ENCODE measurements at regions not wholly inside any gene's neighbourhood (a gene's known extent, or its start where the extent isn't known, plus 50 kb on each side); places are given as distances from the start of the nearest gene placed in this dataset.

DNA sequence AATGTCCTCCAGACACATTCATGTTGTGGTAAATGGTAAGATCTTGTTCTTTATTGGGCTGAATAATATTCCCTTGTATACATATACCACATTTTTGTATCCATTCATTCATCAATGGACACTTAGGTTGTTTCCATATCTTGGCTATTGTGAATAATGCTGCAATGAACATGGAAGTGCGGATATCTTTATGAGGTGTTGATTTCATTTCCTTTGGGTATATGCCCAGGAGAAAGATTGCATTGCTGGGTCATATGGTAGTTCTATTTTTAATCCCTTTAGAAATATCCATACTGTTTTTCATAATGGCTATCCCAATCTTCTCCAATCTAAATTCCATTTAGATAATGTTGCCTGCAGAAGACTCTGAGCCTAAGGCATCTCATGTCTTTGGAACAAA lies 78.0 kb upstream of the TNC start:
- H3K9me3 ChIP-seq = peaks cover 15% of the 10 kb centered on the region
- H3K27ac ChIP-seq (ENCODE audit: low read depth in 2 of 2, low read length in 1 of 2) = no peak overlapping the region
- H3F3A ChIP-seq (replicated peaks; ENCODE audit: insufficient read depth) = no peaks in the 10 kb centered on the region
- H3K9ac ChIP-seq = no peak overlapping the region
- WGBS (ENCODE audit: low lambda C conversion rate) = 100% methylated on average over 1 of the region's 1 CpG
- no peaks in the 10 kb centered on the region for H3K27me3 ChIP-seq (ENCODE audit: insufficient read depth)
- H3K36me3 ChIP-seq (replicated peaks in 1 of 2; ENCODE audit: control insufficient read depth in 1 of 2, insufficient read depth in 2 of 2, low read length in 1 of 2) = no peaks in the 10 kb centered on the region
- H4K20me1 ChIP-seq (ENCODE audit: insufficient read depth) = no peaks in the 10 kb centered on the region
- ChIA-PET POLR2A (no interaction called here), CTCF (no interaction called here)
- TF ChIP-seq TEAD4 (IDR thresholded peaks at IDR 0.05; ENCODE audit: borderline replicate concordance, insufficient read depth) = no peak
- no peak for TF ChIP-seq GATA2 (CRISPR knock-in tag; IDR thresholded peaks at IDR 0.05)
- TF ChIP-seq CHD2 (IDR thresholded peaks at IDR 0.05; ENCODE audit: low read length, partially characterized antibody) = no peak
- TF ChIP-seq, protein P1, sequence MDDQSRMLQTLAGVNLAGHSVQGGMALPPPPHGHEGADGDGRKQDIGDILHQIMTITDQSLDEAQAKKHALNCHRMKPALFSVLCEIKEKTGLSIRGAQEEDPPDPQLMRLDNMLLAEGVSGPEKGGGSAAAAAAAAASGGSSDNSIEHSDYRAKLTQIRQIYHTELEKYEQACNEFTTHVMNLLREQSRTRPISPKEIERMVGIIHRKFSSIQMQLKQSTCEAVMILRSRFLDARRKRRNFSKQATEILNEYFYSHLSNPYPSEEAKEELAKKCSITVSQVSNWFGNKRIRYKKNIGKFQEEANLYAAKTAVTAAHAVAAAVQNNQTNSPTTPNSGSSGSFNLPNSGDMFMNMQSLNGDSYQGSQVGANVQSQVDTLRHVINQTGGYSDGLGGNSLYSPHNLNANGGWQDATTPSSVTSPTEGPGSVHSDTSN (IDR thresholded peaks at IDR 0.05) = no peak
- TF ChIP-seq, protein P2, sequence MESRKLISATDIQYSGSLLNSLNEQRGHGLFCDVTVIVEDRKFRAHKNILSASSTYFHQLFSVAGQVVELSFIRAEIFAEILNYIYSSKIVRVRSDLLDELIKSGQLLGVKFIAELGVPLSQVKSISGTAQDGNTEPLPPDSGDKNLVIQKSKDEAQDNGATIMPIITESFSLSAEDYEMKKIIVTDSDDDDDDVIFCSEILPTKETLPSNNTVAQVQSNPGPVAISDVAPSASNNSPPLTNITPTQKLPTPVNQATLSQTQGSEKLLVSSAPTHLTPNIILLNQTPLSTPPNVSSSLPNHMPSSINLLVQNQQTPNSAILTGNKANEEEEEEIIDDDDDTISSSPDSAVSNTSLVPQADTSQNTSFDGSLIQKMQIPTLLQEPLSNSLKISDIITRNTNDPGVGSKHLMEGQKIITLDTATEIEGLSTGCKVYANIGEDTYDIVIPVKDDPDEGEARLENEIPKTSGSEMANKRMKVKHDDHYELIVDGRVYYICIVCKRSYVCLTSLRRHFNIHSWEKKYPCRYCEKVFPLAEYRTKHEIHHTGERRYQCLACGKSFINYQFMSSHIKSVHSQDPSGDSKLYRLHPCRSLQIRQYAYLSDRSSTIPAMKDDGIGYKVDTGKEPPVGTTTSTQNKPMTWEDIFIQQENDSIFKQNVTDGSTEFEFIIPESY (IDR thresholded peaks at IDR 0.05; ENCODE audit: borderline replicate concordance, low read depth) = no peak
- TF ChIP-seq, protein P3, sequence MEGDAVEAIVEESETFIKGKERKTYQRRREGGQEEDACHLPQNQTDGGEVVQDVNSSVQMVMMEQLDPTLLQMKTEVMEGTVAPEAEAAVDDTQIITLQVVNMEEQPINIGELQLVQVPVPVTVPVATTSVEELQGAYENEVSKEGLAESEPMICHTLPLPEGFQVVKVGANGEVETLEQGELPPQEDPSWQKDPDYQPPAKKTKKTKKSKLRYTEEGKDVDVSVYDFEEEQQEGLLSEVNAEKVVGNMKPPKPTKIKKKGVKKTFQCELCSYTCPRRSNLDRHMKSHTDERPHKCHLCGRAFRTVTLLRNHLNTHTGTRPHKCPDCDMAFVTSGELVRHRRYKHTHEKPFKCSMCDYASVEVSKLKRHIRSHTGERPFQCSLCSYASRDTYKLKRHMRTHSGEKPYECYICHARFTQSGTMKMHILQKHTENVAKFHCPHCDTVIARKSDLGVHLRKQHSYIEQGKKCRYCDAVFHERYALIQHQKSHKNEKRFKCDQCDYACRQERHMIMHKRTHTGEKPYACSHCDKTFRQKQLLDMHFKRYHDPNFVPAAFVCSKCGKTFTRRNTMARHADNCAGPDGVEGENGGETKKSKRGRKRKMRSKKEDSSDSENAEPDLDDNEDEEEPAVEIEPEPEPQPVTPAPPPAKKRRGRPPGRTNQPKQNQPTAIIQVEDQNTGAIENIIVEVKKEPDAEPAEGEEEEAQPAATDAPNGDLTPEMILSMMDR (IDR thresholded peaks at IDR 0.05) = no peak
- no peak for TF ChIP-seq SMC3 (IDR thresholded peaks at IDR 0.05; ENCODE audit: low read depth, low read length)
- TF ChIP-seq TCF12 (IDR thresholded peaks at IDR 0.05) = no peak
- TF ChIP-seq, protein P4, sequence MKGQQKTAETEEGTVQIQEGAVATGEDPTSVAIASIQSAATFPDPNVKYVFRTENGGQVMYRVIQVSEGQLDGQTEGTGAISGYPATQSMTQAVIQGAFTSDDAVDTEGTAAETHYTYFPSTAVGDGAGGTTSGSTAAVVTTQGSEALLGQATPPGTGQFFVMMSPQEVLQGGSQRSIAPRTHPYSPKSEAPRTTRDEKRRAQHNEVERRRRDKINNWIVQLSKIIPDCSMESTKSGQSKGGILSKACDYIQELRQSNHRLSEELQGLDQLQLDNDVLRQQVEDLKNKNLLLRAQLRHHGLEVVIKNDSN (IDR thresholded peaks at IDR 0.05; ENCODE audit: borderline replicate concordance, low read depth) = no peak
- no peak for TF ChIP-seq EZH2phosphoT487 (IDR thresholded peaks at IDR 0.05; ENCODE audit: borderline replicate concordance, low read depth)
- TF ChIP-seq JUND (IDR thresholded peaks at IDR 0.05) = no peak
- no peak for TF ChIP-seq RAD21 (IDR thresholded peaks at IDR 0.05; ENCODE audit: low read length)
- no peak for TF ChIP-seq NRF1 (IDR thresholded peaks at IDR 0.05; ENCODE audit: low read depth, low read length)
- TF ChIP-seq FOXJ3 (CRISPR knock-in tag; IDR thresholded peaks at IDR 0.05) = no peak
- no peak for TF ChIP-seq RXRA (IDR thresholded peaks at IDR 0.05; ENCODE audit: borderline replicate concordance, low read depth)
- TF ChIP-seq, protein P5, sequence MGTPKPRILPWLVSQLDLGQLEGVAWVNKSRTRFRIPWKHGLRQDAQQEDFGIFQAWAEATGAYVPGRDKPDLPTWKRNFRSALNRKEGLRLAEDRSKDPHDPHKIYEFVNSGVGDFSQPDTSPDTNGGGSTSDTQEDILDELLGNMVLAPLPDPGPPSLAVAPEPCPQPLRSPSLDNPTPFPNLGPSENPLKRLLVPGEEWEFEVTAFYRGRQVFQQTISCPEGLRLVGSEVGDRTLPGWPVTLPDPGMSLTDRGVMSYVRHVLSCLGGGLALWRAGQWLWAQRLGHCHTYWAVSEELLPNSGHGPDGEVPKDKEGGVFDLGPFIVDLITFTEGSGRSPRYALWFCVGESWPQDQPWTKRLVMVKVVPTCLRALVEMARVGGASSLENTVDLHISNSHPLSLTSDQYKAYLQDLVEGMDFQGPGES (IDR thresholded peaks at IDR 0.05; ENCODE audit: low read depth, low read length) = no peak
- no peak overlapping the region for H3K4me2 ChIP-seq
- no peaks in the 10 kb centered on the region for H3K79me2 ChIP-seq (ENCODE audit: insufficient read depth)
- H2AFZ ChIP-seq (ENCODE audit: low read depth) = no peak overlapping the region
- no peaks in the 10 kb centered on the region for H3K9me2 ChIP-seq
- DNase-seq = no peak
- H3K4me3 ChIP-seq (ENCODE audit: low read depth in 2 of 2, low read length in 1 of 2) = no peak overlapping the region
- H3K4me1 ChIP-seq (ENCODE audit: control insufficient read depth in 1 of 2, insufficient read depth in 2 of 2, low read depth in 1 of 2, low read length in 1 of 2) = peaks cover 11 to 19% of the 10 kb centered on the region in 2 experiments

All from SK-N-SH (cell line).